ENCODE measurements at regions not wholly inside any gene's neighbourhood (a gene's known extent, or its start where the extent isn't known, plus 50 kb on each side); places are given as distances from the start of the nearest gene placed in this dataset.

DNA sequence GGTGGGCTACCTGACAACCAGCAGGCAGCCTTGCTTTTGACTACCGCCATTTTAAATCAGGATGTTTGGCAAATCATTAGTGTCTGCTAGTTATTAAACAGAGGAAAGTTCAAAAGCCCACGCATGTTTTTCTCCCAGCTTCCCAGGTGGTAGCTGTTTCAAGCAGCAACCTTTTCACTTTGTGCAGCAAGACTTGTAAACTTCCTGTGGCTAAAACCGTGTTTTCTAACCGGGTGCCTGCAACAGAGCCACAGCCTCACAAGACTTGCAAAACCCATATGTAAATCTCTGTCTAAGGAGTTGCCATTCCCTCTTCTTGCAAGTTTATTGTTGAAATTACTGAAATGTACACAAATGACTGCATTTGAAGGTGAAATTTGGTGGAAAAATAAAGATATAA lies 633.1 kb downstream of the BCL11A start:
- DNase-seq (ENCODE audit: low spot score) = no peak

DNA sequence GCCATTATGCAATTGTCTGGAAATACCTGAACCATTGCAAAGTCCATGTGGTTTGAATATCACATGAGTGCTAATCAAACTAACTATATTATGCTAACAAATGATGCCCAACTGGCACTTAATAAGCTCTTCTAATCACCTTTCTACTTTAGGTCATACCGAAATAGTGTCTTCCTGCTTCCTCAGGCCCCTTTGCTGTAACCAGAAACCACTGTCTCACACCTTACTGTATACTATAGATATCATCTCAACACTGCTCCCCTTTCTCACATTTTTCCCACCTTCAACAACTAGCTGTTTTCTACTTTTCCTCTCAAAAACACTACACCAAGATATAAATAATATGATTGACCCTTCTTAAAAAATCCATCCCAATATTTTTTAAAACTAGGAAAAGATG lies 633.9 kb downstream of the BCL11A start:
- DNase-seq (ENCODE audit: low spot score) = no peak

DNA sequence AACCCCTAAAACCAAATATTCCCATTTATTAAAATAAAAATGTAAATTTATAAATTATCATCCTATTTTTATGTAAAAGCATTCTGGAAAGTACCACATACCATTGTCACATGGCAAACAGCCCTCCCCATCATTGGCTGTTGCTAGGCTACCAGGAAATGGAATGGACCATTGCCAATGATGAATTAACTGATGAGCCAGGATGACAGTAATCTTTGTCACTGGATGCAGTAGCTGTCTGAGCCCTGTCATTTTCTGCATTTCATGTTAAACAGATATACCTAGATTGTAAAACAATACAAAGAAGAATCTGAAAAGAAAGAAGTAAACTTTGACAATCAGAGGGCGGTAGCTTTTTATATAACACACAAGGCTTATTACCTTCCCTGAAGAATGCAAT lies 641.4 kb downstream of the BCL11A start:
- DNase-seq (ENCODE audit: low spot score) = no peak

DNA sequence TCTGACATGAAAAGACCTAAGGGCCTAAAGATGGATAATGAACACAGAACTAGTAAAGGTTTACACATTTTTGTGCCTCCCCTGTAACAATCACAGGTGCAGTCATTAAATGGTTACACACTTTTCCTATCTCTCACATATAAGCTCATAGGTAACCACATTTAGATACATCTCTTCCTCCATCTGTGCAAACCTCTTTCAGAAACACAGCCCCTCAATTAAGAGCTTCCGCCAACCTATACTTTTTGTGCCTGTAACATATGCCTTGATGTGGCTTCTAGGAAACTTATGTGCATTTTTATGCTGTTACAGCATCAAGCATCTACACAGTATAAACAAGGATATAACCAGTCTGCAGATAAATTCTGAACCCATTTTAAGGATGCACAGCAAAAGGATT lies 643.3 kb downstream of the BCL11A start:
- DNase-seq (ENCODE audit: low spot score) = peak; percentile 83

DNA sequence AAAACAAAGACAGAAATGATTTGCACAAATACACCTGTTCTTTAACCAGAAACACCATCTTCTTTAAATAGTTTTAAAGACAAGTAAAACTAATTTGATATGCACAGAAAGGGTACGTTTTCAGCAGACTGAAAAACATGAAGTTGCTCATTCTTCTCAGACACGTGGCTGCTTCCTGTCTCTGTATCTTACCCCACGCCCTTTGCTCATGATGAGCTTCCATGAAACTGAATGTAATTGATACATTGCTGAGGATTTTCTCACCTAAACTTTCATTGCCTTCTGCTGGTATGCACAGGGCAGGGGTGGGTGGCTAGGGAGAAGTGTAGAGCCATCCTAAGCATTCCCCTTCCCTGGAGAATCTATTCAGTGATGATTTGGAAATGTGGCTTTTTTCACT lies 644.3 kb downstream of the BCL11A start:
- DNase-seq (ENCODE audit: low spot score) = no peak

DNA sequence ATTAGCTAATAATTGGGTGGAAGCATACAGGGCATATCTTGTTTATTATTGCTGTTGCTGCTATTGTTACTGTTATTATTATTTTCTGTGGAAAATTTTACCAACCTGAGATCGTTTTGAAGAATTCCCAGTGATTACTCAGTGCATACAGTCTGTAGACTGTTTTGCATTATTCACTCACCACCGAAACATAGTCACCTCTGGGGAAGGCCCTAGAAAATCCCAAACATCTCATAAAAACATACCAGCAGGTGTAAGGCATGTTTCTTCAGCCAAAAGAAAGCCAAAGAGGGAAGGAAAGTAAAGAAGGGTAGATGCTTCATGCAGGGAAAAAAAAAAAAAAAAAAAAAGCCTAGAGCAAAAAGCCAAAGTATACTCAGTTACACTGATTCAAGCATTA lies 647.7 kb downstream of the BCL11A start:
- DNase-seq (ENCODE audit: low spot score) = no peak

DNA sequence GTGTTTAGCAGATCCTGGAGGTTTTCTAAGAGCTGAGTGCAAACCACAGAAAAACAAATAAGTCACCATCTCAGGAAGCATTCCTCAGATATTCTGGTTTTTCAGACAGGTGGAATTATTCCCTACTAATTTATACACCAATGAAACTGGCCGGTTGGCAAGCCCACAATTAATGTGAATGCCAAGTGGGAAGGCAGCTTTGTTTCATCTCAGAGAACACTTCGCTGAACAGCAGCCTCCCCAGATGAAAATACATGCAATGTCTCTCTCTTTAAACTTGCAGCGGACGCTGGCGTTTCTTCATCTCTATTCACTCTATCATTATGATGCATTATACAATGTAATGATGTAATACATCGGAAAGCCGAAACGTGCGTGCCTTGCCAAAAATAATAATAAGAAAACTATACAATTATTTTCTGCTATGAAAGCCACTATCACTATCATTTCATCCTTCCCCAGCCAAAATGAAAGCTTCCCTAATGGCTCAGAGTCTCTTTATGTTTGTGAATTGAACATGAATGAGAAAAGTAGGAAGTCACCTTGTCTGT lies 649.4 kb downstream of the BCL11A start:
- no peak for DNase-seq (ENCODE audit: low spot score)

DNA sequence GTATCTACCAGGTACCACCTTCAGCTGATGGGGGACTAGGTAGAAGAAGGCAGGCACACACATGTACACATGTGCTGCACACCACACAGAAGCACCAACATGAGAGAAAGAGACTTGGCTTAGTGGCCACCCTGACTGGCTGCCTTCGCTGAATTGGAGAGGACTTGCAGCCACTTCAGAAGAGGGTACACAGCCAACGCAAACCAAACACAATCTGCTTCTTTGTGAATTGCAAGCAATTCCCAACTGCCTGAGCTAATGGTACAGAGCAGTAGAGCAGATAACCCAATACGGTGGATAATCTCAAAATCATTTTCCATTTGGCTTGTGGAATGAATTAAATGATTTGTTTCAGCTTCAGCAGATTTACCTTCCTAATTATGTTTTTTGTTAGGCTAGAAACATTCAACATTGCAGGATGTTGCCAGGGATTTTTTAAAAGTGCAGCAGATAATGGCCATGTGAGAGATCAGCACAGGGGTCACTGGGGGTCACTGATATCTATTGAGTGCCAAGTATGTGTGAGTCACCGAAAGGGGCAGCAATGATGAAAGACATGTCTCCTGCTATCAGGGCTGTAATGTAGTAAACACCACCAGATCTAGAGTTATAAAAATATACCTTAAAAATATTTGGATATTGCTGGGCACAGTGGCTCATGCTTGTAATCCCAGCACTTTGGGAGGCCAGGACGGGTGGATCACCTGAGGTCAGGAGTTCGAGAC lies 652.6 kb downstream of the BCL11A start:
- DNase-seq (ENCODE audit: low spot score) = no peak

DNA sequence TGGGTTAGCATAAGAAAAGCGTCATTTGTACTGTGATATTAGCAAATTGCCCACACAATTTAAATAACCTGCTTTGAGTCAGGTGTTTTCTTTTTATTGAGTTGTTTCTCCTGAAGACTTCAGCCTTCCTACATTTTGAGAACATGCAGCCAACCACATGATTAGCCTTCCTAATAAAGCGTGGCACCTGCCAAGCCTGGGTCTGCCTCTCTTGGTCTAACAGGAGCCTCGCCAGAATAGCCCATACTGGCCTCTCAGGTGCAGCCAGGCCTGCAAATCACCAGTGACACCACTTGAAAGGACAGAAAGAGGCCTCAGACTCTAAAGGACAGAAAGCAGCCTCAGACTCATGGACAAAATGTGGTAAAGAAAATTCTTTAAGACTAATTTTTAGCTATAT lies 653.8 kb downstream of the BCL11A start:
- no peak for DNase-seq (ENCODE audit: low spot score)

DNA sequence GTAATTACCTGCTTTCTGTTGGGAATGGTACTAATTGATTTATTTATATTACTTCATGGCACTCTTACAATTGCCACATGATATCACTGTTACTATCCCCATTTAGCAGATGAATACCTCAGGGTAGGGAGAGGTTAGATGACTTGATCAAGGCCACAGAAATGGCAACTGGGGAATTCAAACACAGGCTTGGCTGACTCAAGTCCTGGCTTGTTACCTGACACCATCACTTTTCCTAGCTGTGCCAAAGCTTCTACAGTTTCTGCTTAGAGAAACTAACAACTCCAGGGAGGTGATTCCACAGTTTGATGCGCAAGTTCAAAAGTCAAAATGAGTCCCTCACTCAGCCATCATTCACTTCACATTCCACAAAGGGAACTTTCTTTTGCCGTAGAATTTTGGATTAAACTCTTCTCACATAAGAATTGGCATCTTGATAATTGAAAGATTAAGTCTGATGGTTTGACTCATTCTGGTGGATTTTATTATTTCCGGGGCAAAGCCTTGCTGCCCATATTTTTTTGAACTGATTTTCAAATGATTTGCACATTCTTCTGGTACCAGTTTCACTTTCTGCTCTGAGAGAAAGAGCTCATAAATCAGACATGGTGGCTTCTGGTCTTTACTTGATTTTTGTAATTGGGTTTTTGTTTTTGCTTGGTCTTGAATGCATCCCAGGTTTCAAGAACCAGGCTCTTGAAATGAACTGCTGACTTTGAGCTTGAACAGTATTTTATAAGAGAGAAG lies 656.8 kb downstream of the BCL11A start:
- no peak for DNase-seq (ENCODE audit: low spot score)

DNA sequence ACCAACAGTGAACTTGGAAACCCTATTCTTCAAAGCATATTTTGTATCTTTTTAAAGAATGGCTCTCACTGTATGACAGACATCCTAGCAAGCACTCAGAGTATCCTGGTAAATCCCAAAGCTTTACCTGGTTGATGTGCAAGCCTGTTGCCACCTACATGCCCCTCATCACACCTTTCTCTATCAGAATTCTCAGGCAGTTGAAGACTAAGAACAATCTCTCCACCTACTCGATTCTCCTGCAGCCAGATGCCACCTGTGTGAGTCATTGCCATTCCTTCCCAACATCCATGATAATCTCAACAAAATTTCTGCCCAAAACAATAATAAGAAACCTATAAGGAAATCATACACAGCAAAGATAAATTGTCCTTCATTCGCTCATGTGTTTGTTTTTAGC lies 659.8 kb downstream of the BCL11A start:
- no peak for DNase-seq (ENCODE audit: low spot score)

DNA sequence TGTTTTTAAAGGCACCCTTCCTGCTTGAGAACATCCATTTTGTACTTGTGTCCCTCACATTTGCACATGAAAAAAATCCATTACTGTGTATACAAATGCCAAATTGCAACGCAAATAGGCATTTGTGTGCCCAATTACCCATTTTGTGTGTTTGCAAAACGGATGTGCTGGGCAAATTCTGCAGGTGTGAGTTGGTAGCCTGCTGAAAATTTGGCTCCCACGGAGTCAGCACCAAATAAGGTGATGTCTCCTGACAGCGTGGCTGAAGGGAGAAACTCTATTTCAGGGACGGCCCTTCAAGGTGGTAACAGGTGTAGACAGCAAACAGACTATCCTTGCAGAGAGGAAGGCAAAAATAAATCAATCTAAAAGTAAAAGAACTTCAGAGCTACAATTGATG lies 661.1 kb downstream of the BCL11A start:
- DNase-seq (ENCODE audit: low spot score) = no peak

DNA sequence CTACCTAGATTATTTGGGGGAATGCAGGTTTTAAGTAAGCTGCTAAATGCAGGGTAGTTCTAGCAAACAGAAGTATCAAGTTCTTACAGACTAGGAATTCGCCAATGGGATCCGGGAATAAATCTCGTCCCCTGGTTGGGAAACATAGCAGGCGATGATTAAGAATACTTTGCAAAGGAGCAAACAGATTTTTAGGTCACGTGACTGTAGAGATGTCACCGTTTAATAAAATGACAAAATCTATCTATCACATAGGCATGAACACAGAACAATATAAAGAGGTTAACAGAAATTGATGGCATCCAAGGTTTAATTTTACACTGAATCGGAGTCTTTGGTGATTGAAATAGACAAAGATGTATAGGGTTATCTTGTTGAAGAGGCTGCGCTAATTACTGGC lies 664.1 kb downstream of the BCL11A start:
- no peak for DNase-seq (ENCODE audit: low spot score)

DNA sequence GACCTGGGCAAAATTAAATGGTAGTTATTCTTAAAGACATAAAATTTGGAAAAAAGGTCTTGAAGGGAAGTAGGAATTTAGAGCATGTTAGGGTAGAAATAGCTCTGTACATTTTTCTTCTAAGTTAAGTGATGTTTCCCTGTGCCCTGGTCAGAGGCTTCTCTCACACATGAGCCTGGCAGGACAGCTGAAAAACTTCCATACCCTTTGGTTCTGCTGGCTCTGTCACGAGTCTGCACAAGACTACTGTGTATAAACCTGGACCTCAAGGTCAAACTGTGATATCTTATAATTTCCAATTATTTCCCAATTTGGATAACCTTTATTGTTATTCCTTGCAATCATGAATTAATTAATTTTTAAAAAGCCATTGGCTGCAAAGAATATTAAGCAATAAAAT lies 664.7 kb downstream of the BCL11A start:
- no peak for DNase-seq (ENCODE audit: low spot score)

DNA sequence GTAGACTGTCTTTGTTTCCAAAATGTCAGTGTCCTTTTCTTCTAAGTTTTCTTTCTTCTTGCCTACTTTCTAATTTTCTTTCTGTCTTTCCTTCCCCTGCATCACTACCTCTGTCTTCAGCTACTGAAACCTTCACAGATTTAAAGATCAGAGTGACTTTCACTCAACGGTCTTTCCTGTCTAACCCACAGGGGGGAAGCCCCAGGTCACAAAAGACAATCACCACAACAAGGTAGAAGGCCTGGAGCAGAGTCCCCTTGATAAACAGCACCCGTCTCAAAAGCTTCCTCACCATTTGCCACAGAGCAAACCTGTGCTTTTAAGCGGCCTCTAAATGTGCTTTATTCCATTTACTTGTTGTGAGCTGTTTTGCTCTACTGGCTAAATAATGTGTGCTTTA lies 665.4 kb downstream of the BCL11A start:
- DNase-seq (ENCODE audit: low spot score) = peak; percentile 13

DNA sequence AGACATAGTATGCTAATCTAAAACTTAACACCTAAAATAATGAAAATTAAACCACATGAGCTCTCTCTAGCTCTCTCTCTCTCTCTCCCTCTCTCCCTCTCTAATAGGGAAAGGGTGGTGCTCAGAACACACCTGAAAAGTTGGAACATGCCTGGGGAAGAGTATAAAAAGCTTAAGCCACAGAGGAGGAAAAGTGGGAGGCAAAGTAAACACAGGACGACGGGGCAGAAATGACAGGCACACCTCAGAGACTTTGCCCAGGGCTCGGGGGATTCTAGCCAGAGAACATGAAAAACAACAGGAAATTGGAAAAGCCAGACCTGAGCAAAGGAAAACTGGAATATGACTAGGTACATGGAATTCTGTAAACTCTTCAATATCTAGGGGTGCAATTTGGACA lies 666.1 kb downstream of the BCL11A start:
- peak; percentile 17 for DNase-seq (ENCODE audit: low spot score)

DNA sequence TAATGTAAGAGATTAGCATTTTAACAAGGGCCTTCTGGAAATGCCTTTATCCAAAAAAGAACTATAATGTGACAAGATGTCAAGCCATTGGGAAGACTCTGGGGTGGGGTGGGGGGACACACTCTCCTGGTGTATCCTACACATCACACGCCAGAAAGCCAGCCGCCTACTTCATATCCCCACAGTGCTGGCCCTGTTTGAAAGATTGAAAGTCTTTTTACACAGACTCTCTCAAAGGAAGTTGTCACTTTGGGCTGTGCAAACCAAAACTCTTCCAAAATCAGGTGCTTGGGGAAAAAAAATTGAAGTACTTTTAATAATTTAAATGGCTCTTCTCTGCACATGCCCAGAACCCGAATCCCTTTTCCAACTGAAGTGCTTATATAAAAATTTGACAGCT lies 666.7 kb downstream of the BCL11A start:
- no peak for DNase-seq (ENCODE audit: low spot score)

DNA sequence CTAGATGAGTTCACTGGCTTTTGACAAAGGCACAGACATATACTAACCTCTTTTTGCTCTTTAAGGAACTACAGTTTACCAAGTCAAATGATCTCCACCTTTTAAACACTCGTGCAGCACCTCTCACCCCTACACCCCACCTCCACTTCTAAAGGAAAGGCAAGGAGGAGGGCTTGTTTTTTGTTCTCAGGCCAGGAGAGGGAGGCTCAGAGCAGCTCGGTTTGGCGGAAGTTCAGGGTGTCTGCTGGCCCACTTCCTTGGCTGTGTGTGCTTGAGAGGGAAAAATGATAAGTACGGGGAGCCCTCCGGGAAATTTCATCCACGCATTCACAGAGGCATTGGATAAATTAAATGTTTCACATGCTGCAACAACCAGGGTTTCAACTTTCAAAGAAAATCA lies 667.9 kb downstream of the BCL11A start:
- DNase-seq (ENCODE audit: low spot score) = no peak

DNA sequence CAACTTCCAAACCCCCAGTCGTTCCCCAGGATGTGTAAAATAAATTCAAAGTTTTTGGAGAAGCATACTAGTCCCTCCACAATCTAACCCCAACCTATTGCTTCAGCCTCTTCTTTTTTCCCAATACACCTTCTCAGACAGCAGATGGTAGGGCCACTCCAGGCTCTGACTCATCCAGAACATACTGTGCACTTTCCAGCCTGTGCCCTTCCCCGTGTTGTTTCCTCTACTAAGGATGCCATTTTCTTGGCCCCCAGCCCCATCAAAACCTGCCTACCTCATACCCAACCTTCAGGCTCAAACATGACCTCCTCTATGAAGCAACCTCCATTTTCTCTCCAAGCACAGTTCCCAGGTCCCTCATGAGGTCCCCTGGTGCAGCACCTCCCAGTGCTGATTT lies 669.3 kb downstream of the BCL11A start:
- DNase-seq (ENCODE audit: low spot score) = no peak

DNA sequence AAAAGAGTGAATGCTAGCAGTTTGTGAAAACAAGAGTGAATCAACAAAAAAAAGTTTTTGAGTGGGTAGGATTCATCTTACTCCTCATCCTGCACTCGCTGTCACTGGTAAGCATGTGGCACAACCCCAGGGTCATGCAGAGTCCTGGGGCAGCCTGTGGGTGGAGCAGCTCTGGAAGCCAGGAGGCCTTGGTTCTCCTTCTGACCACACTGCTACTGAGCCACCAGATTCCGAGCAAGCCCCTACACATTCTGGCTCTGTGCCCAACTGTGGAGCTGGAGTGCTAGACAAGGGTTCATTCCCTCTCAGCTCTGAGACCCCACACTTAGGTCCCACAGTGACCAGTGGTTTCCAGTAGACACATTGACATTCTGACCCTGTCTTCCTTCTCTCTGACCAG lies 670.6 kb downstream of the BCL11A start:
- DNase-seq (ENCODE audit: low spot score) = no peak

DNA sequence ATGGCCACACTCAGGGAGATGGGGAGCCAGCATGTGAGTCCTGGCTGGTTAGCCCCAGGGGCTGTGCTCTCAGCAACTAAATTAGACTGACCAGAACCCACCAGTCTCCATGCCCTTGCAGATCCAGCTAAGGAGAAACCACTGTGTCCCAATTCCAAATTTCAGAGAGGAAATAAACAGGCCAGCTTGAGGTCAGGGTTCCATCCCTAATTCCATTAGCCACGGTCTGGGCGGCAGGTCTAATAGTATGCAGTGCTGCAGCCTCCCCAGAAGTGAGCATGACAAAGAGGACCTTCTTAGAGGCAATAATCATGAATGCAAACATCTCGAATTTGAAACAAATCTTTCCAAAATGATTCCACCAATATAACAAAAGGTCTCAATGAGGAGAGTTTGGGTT lies 671.2 kb downstream of the BCL11A start:
- no peak for DNase-seq (ENCODE audit: low spot score)

DNA sequence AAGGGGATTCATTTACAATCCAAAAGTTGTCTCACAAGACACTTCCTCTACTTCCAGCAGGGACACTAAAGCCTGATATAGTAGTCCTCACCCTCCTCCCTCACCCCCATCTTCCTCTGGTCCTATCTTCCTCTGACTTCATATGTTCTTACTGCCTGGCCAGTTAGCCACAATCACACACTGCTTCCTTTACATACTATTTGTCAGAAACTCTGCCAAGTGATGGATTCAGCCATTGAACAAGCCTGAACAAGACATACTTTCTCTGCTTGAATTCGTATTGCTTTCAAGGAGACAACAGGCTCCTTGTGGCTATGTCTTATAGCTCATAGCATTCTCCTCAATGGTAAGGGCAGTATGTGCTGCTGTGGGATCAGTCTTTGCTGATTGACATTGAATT lies 672.2 kb downstream of the BCL11A start:
- no peak for DNase-seq (ENCODE audit: low spot score)

DNA sequence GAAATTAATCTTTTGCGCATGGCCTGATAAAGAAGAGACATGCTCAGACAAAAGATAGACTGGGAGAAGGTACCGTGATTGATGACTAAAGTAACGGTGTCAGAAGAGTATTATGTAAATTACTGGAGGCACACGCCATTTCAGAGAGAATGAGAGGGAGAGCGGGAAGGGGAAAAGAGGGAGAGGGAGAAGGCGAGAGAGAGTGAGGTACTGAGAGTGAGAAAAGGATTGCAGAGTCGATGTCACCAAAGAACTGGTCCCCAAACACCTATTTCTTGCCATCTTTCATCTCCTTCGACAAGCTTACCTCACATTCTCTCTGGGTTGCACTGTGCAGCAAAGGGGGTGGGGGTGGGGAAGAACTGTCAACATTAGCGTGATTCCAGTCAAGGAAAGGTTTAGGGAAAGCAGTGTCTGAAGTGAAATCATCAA lies 673.7 kb downstream of the BCL11A start:
- DNase-seq (ENCODE audit: low spot score) = no peak

DNA sequence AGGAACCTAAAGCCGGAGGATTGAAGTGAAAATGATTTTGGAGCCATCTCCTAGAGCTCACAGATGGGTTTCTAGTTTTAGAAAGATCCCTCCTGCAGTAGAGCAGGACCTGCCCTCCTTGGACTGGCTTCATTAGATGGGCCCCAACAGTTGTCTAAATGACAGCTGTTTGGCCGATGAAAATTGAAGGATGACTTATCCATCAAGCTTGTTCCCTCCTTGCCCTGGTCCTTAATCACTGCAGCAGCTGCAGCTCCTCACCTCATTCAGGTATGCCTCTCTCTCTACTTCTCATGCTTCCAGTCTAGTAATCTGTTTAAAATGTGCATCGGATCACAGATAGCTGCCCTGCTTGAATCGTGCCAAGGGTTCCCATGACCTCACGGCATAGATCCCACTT lies 677.6 kb downstream of the BCL11A start:
- no peak for DNase-seq (ENCODE audit: low spot score)
